UCSD-AML1 (cell line): ENCODE measurements at regions not wholly inside any gene's neighbourhood (a gene's known extent, or its start where the extent isn't known, plus 50 kb on each side); places are given as distances from the start of the nearest gene placed in this dataset.
"Not testable (repeated sequence)": the region's sequence is repeated elsewhere in the genome, so short reads cannot be mapped to it uniquely, and the experiment has no call there.

Experiments
- DNase-seq: peaks from one replicate; lab custom pipeline; 2025; ENCODE audit not compliant: unreplicated experiment; lab: John Stamatoyannopoulos, UW

DNA sequence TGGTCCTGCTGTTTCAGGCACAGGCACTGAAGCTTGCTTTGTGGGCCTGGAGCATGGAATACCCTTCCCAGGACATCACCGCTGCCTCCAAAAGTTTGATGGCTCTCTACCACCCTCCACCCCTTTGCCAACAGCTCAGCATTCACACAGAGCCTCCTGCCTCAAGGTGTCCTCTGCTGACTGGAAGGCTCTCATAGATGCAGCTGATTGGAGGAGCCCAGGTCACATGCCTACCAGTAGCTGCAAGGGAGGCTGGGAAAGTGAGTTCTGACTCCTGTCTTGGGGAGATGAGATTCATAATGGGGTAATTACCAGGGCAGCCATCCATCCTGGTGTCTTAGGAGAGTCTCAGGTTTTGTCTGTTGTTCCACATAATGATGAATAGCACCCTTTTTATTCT lies 124.8 kb upstream of the GRIK3 start:
- DNase-seq, result no peak

DNA sequence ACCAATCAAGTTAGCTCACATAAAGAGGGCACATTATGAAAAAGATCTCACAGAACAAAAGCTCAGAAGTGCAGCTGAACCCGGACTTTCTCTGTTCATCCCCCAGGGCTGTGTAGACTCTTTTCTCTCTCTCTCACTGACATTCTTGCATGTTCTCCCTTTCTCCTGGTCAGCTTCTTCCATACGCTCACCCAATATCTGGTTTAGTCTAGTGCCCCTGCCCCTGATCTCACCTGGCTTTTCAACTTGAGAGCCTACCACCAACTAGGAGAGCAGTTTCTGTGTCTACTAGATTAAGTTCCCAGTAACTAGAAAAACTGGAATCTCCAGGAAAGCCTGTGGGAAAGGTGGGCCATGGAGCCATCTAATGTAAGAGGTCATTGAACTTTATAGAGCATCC lies 126.9 kb upstream of the GRIK3 start:
- DNase-seq, result no peak

GRCh38 chr1:37162059-37162458 lies 127.7 kb upstream of the GRIK3 start:
- DNase-seq, result no peak

DNA sequence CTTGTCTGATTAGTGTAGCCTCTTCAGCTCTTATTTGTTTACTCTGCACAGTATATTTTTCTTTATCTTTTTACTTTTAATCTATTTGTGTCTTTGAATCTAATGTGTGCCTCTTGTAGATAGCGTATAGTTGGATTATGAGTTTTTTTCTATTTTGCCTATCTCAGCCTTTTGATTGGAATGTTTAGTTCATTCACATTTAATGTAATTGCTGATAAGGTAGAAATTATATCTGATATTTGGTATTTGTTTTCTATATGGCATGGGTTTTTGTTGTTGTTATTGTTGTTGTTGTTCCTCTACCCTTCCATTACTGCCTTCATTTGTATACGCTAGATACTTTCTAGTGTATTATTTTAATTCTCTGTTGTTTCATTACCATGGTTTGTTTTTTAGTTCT lies 131.7 kb upstream of the GRIK3 start:
- no peak for DNase-seq

DNA sequence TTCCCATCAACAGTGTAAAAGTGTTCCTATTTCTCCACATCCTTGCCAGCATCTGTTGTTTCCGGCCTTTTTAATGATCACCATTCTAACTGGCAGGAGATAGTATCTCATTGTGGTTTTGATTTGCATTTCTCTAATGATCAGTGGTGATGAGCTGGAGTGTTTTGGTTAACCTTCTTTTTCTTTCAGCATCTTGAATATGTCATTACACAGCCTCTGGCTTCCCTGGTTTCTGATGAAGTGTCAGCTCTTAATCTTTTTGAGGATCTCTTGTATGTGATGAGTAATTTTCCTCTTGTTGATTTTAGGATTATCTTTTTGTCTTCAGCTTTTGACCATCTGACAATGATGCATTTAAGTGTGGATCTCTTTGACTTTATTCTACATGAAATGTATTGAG lies 133.2 kb upstream of the GRIK3 start:
- DNase-seq, result no peak

DNA sequence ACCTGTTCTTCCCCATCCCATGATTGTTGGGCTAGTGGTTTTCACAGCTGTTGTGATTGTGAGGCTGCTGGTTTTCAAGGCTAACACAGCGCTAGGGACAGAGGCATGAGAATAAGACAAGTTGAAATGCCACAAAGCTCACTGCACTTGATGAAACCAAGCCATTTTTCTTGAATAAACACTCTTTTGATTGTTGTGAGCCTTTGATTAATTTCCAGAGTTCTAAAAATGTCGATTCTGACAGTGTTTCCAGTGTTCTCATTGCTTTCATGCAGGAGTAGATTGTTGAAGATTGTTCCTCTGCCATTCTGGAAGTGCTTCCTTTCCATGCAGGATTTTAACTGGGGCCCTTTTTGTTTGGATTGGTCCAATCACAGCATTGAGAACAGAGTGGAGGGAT lies 134.9 kb upstream of the GRIK3 start:
- DNase-seq, result no peak

DNA sequence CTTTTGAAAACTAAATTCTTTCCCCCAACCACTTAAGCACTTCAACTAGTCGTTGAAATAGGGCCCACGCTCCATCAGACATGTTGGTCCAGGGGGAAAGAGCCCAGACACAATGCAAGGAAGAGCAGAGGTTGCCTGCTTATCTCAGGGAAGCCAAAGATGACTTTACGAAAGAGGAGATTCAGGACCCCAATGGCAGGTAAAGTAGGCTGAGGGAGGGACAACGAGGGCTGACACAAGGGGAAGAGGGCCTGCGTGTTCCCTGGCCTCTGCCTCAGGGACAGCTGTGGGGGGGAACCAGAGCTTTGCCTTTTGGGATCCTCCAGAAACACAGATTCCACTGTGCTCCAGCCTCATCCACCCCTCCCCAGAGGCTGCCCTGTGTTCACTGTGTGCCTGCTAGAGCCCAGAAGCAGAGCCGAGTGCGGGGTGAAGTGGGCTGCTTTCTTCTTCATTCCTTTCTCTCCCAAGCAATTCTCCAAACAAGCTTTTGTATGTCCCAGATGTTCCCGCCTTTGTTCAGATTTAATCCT lies 135.5 kb upstream of the GRIK3 start:
- DNase-seq, result no peak

DNA sequence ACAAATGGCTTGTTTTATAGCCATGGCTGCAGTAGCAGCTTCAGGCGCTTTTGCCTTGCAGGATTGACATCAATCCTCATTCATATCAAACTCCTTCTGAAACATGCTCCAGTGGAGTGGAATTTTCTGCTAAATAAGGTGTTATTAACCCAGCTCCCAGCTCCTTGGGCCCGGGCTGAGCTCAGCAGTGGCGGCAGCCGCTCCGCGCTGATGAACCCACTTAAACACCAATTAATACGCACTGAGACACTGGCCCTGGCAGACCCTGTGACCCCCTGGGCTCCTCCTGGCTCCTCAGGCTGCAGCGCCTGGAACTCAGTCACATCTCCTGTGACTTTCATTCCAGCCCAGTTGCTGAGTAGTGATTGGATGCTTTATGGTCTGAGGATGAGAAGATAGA lies 137.4 kb upstream of the GRIK3 start:
- no peak for DNase-seq

DNA sequence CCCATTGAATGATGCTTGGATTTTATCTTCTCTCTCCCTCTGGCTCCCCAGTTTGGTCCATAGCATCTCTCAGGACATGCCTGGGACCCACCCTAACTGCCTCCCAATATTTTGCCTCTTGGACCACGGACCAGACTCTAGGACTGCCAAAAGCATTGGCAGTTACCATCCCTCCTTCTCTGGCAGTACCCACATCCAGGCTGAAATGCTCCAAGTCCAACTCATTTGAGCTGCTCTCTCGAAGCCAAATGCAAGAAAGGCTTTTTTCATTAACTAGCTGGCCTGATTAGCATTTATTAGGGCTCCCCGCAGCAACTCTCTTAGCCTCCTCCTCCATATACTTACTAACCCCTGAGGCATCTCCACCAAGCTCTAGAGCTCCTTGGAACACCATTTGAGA lies 140.0 kb upstream of the GRIK3 start:
- DNase-seq, result no peak

DNA sequence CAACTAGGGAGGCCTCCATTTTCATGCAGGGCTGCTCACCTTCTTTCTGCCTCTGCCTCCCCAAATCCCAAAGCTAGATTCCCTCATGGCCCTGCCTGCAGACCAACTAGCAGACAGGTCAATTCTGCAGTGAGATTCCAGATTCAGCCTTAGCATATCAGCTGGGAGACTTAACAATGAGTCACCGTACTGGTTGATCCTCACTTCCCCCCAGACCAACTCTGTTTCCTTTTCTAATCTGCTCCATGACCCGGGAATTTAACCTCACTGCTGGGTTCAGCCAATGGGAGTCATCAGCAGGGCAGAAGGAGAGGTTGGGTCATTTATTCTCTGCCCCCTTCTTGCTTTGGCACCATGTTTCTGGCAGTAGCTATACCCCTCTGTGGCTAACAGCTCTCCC lies 140.6 kb upstream of the GRIK3 start:
- no peak for DNase-seq

GRCh38 chr1:37175666-37176215 lies 141.4 kb upstream of the GRIK3 start:
- DNase-seq, result no peak

- no peak for DNase-seq
Observed at GRCh38 chr1:37176269-37176668, 142.0 kb upstream of the GRIK3 start.

DNA sequence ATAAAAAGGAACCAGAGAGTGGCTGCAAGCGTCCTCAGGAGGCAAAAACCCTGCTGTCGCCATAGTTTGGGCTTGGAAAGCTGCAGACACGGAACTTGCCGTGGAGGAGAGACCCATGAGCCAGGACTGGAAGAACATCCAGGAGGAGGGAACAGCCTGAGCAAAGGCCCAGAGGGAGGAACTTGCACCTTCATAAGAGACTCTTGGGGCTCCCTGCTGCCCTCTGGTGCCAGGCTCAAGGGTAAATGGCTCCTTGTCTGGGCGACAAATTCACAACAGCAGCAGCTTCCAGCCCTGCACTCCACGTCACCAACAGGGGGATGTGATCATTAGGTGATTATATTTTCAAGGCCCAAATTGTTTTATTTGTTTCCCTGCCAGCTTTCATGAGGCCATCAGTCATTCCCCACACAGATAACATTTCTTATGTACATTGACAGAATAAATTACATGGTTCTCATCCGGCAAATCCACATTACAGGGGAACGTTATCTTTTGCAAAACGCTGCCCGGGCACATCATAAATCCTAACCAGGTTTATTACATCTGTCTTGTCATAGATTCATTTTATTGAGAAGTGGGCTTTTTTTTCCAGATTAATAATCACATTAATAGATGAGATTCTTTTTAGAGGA lies 143.0 kb upstream of the GRIK3 start:
- DNase-seq, result peak; percentile 38

DNA sequence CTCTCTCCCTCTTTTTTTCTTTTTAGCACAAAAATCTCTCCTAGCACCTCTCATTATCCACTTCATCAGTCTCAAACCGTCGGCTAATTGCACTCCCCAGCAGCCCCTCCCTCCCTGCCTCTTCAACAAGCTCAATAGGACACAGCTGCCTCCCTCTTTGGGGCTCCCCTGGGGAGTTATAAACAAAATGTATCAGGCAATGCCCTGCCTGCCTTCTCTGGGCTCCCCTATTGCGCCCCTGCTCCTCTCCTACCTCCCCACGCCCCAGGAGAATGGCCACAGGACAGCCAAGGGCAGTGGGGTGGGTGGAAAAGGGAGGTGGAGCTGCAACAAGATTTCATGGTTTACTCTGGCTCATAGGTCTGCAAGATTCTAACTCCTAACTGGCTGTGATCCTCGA lies 147.1 kb upstream of the GRIK3 start:
- no peak for DNase-seq

GRCh38 chr1:37184789-37185188 lies 150.5 kb upstream of the GRIK3 start:
- DNase-seq, result no peak

DNA sequence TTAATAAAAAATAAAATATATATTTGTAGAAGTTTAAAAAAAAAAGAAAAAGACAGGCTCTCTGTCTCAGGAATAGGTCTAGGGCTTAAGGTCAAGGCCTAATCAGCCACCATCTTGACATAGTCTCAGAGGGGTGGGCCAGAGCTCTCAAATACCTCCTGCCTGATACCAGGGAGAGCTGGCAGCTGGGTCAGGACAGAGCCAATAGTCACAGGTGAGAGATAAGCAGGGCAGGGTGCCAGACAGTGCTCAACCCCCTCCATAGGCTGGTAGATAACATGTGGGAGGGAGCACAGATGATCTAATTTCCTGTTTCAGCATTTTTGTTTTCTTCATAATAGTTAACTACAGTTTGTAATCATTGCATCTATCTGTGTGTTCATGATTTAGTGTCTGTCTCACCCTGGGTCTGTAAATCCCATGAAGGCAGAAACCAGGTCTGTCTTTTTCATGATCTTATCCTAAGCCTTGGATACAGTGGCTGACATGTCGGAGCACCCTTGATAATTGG lies 152.0 kb upstream of the GRIK3 start:
- no peak for DNase-seq

DNA sequence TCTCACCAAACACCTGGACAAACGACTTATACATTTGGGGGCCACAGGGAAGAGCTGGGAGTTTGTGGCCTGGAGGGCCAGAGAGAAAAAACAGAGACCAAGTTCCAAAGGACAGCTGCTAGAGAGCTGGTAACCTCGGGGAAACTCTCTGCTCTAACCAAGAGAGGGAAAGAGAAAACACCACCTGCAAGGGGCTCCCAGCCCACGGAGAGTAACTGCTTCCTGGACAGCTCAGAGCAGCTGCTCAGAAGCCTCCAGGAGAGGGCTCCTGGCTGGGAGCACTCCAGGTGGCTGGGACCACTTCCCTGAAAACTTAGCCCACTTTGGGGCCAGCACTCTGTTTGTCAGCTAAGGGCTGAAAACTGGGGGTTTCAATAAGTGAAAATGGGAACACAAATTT lies 154.8 kb upstream of the GRIK3 start:
- no peak for DNase-seq

DNA sequence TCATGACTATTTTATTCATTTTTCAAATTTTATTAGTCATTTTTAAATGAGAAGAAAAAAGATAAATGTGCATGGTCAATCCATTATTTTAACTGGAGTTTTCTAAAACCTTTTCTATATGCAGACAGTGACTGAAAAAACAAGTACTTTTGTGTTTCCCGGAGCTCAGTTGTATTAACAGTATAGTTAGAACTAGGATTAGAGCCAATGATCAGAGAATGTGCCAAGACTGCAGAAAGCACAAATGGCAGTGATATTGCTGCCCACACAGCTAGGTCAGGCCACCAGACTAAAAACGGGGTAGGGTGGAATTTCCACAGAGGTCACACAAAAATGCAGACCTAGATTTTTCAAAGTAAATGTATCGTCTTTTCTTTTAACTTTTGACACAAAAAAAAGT lies 163.1 kb upstream of the GRIK3 start:
- no peak for DNase-seq

GRCh38 chr1:37214305-37214704 lies 180.0 kb upstream of the GRIK3 start:
- not testable (repeated sequence) for DNase-seq

GRCh38 chr1:37233606-37234005 lies 199.3 kb upstream of the GRIK3 start:
- DNase-seq, result no peak

- no peak for DNase-seq
Observed at GRCh38 chr1:37234941-37235418, 200.7 kb upstream of the GRIK3 start.

DNA sequence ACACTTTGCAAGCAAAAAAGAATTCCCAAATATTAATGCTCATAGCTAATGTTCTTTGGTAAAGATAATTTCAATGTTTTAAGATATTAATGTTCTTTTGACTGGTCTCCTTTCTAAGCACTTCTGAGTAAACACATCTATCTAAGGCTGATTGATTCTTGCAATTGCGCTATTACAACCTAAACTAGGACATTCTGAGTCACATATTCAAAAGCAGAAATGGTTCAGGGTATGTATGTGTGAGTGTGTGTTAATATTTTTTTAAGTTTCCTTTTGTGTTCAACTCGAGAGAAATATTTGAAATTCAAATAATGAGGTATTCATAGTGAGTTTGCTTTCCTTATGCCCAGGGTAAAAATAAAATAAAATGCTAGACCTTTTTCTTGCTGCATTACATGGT lies 203.6 kb upstream of the GRIK3 start:
- DNase-seq, result no peak
